Ascending aorta (tissue), 2 donors: ENCODE measurements at regions not wholly inside any gene's neighbourhood (a gene's known extent, or its start where the extent isn't known, plus 50 kb on each side); places are given as distances from the start of the nearest gene placed in this dataset.

Experiments used
- DNase-seq, 2 donors: peaks; one replicate each; pipeline ENCODE4 v3.0.0-alpha.2; 2019; ENCODE audit warnings: low spot score in 2 of 2
- H3K27ac ChIP-seq, 2 donors: fragments of 200-600 bp; sonication (generic); one replicate each; pipeline ENCODE4 v1.5.1; 2016 to 2017; ENCODE audit warnings: mild to moderate bottlenecking in 1 of 2
- H3K27me3 ChIP-seq: fragments of 200-600 bp; sonication (generic); one replicate; pipeline ENCODE4 v1.5.1; 2017
- H3K36me3 ChIP-seq, 2 donors: fragments of 200-600 bp; sonication (generic); one replicate each; pipeline ENCODE4 v1.5.1; 2016
- H3K4me1 ChIP-seq, 2 donors: fragments of 200-600 bp; sonication (generic); one replicate each; pipeline ENCODE4 v1.5.1; 2016 to 2017; ENCODE audit warnings: mild to moderate bottlenecking in 1 of 2
- H3K4me3 ChIP-seq, 2 donors: fragments of 200-600 bp; sonication (generic); one replicate each; pipeline ENCODE4 v1.5.1; 2016 to 2017; ENCODE audit warnings: mild to moderate bottlenecking in 1 of 2
- H3K9me3 ChIP-seq, 2 donors: fragments of 200-600 bp; sonication (generic); one replicate each; pipeline ENCODE4 v1.5.1; 2016
- CTCF ChIP-seq, 3 experiments: fragments of 200-600 bp in 2 of 3; fragments of 450-650 bp in 1 of 3; sonication (generic) in 2 of 3; IDR thresholded peaks; one replicate each; pipeline ENCODE4 v1.5.1; 2016 to 2019; ENCODE audit warnings: antibody characterized with exemption in 3 of 3, mild to moderate bottlenecking in 1 of 3, moderate library complexity in 1 of 3
- intact Hi-C: fragments of 100-400 bp; cut with DNase I; formaldehyde crosslinking; loops from one replicate; pipeline ENCODE4 v1.15.1; 2023

GRCh38 chr9:82675102-82675501, 387.8 kb downstream of the RASEF start:
- intact Hi-C loops = no loop called here
- DNase-seq = no peak
- Histone ChIP-seq H3K27ac (no peak overlapping the region), H3K9me3 (no peaks in the 10 kb centered on the region), H3K27me3 (no peaks in the 10 kb centered on the region), H3K4me3 (no peak overlapping the region), H3K4me1 (no peaks in the 10 kb centered on the region), H3K36me3 (no peaks in the 10 kb centered on the region)
- no peak for TF ChIP-seq CTCF (IDR thresholded peaks at IDR 0.05)

- H3K4me3 ChIP-seq = no peak overlapping the region
- intact Hi-C loops = no loop called here
- H3K9me3 ChIP-seq = no peaks in the 10 kb centered on the region
- H3K27me3 ChIP-seq = no peaks in the 10 kb centered on the region
- H3K36me3 ChIP-seq = no peaks in the 10 kb centered on the region
- H3K27ac ChIP-seq = no peak overlapping the region
- TF ChIP-seq CTCF (IDR thresholded peaks at IDR 0.05) = no peak
- H3K4me1 ChIP-seq = no peaks in the 10 kb centered on the region
- no peak for DNase-seq
Measured at GRCh38 chr9:82675605-82676004, 387.3 kb downstream of the RASEF start.

DNA sequence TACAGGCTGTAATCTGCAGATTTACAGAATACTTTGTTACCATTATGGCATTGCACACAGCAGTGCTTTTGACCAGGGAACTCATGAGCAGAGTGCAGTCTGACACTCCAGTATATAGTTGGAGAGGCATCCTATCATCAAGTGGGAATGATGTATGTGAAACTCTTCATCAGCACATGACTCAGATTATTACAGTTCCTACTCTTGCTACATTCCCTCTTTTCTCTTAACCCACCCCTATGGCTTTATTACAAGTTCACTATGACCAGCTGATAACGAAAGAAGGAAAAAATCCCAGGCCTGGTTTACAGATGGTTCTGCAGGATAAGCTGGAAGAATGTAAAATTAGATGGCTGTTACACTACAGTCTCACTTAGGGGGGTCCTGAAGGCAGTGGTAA, 385.9 kb downstream of the RASEF start:
- no peaks in the 10 kb centered on the region for H3K4me1 ChIP-seq
- H3K9me3 ChIP-seq = no peaks in the 10 kb centered on the region
- DNase-seq = no peak
- TF ChIP-seq CTCF (IDR thresholded peaks at IDR 0.05) = no peak
- intact Hi-C loops = no loop called here
- no peak overlapping the region for H3K27ac ChIP-seq
- no peaks in the 10 kb centered on the region for H3K36me3 ChIP-seq
- no peaks in the 10 kb centered on the region for H3K27me3 ChIP-seq
- H3K4me3 ChIP-seq = no peak overlapping the region

DNA sequence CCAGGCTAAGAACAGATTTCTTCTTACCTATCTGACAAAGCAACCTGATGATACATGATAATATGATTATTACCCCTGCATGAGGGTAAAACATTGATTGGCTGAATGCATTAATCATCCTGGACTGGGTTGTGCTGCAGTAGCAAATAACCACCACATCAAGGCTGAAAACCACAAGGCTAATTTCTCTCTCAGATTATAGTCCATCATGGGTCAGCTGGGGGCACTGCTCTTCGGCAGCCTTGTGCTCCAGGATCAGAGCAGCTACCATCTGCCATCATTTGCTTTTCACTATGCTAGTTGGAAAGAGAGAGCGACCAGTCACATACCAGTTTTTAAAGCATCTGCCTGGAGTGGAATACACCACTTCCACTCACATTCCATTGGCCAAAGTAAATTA, 383.5 kb downstream of the RASEF start:
- no peak for DNase-seq
- no peak for TF ChIP-seq CTCF (IDR thresholded peaks at IDR 0.05)
- Histone ChIP-seq H3K36me3 (no peaks in the 10 kb centered on the region), H3K4me3 (no peak overlapping the region), H3K4me1 (no peaks in the 10 kb centered on the region), H3K27me3 (no peaks in the 10 kb centered on the region), H3K27ac (no peak overlapping the region), H3K9me3 (no peaks in the 10 kb centered on the region)
- intact Hi-C loops = no loop called here

DNA sequence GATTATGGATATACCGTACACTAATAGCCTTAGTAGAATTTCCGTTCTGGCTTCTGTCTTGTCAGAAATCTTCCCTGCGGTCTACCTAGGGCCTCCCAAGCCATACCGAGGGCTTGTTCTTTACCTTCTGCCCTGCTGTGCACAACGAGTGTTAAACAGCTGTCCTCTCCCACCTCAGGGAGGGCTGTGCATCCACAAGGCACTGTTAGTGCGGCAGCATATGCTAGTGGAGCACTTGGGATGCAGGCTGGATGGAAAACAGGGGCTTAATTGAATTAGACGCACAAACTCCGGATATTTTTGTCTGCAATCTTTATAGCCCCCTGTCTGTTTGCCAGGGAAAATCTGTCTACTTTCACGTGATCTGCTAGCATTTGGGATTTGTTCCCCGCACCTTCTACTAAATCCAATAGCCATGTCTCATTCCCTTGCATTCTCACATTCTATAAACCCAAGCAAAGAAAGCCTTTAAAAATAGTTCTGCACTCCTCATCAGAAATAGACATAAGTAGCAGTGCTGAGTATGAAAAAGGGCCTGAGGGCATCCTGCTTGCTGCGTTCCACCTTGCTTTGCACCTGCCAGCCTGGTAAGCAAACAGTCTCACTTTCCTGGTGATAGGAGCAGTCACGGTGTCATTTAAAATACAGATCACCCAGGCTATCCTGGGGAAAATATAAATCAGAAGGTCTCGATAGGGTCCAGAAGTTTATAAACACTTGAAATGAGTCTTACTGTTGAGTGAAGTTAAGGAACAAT, 382.6 kb downstream of the RASEF start:
- Histone ChIP-seq H3K4me1 (no peaks in the 10 kb centered on the region), H3K36me3 (no peaks in the 10 kb centered on the region), H3K27me3 (no peaks in the 10 kb centered on the region), H3K4me3 (no peak overlapping the region), H3K9me3 (no peaks in the 10 kb centered on the region), H3K27ac (no peak overlapping the region)
- TF ChIP-seq CTCF (IDR thresholded peaks at IDR 0.05) = no peak
- intact Hi-C loops = no loop called here
- DNase-seq = no peak

DNA sequence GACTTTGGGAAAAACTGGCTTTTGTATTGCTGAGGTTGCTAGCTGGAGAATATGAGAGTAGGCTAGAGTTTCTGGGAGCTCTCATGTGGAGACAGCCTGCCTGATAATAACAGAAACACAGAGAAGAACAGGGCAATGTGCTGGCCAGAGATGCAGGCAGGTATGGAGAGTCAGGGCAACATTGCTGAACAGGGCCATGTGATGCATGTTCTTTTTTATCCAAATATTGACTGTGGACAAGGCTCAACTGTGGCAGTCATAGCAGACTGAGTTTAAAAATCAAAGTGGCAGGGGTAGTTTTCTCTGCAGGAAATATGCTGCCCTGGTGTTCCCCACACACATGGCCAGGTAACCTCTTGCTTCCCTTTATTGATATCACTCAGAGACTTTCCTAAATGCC, 381.1 kb downstream of the RASEF start:
- intact Hi-C loops = no loop called here
- H3K36me3 ChIP-seq = no peaks in the 10 kb centered on the region
- no peak overlapping the region for H3K27ac ChIP-seq
- no peak for TF ChIP-seq CTCF (IDR thresholded peaks at IDR 0.05)
- no peaks in the 10 kb centered on the region for H3K4me1 ChIP-seq
- H3K27me3 ChIP-seq = no peaks in the 10 kb centered on the region
- DNase-seq = no peak
- no peak overlapping the region for H3K4me3 ChIP-seq
- H3K9me3 ChIP-seq = no peaks in the 10 kb centered on the region
